OCI-LY1 (cell line): ENCODE measurements at regions not wholly inside any gene's neighbourhood (a gene's known extent, or its start where the extent isn't known, plus 50 kb on each side); places are given as distances from the start of the nearest gene placed in this dataset.

Experiments
- H2AFZ ChIP-seq: fragments of 200-600 bp; sonication (generic), shearing (Covaris generic); 2 replicates; pipeline ENCODE4 v1.6.0; 2014; ENCODE audit warnings: antibody characterized with exemption, mild to moderate bottlenecking, low read length
- H3F3A ChIP-seq: fragments of 200-600 bp; sonication (generic), shearing (Covaris generic); 2 replicates; pipeline ENCODE4 v1.6.0; 2014; ENCODE audit warnings: mild to moderate bottlenecking, antibody characterized with exemption, low read length, moderate library complexity; ENCODE audit not compliant: insufficient read depth
- H3K27ac ChIP-seq: fragments of 200-600 bp; sonication (generic); 2 replicates; pipeline ENCODE4 v1.5.1; 2014; ENCODE audit warnings: low read length, mixed run types, mild to moderate bottlenecking, low read depth; ENCODE audit not compliant: poor library complexity, severe bottlenecking
- H3K27me3 ChIP-seq: fragments of 200-600 bp; sonication (generic); 2 replicates; pipeline ENCODE4 v1.6.0; 2014; ENCODE audit warnings: antibody characterized with exemption, mild to moderate bottlenecking, low read length, moderate library complexity; ENCODE audit not compliant: insufficient read depth
- H3K36me3 ChIP-seq: fragments of 200-600 bp; sonication (generic); 2 replicates; pipeline ENCODE4 v1.6.1; 2014; ENCODE audit warnings: mild to moderate bottlenecking, antibody characterized with exemption, low read length, moderate library complexity, mixed read lengths; ENCODE audit not compliant: insufficient read depth
- H3K4me1 ChIP-seq: fragments of 200-600 bp; sonication (generic); 2 replicates; pipeline ENCODE4 v1.5.1; 2014; ENCODE audit warnings: mild to moderate bottlenecking, low read length, moderate library complexity; ENCODE audit not compliant: insufficient read depth, severe bottlenecking
- H3K4me2 ChIP-seq: fragments of 200-600 bp; sonication (generic), shearing (Covaris generic); 2 replicates; pipeline ENCODE4 v1.6.1; 2014; ENCODE audit warnings: low read length
- H3K4me3 ChIP-seq: fragments of 200-600 bp; sonication (generic); 2 replicates; pipeline ENCODE4 v1.5.1; 2014; ENCODE audit warnings: low read length, low read depth, mild to moderate bottlenecking, mixed read lengths; ENCODE audit not compliant: poor library complexity, severe bottlenecking
- H3K79me2 ChIP-seq: fragments of 200-600 bp; shearing (Covaris generic); 2 replicates; pipeline ENCODE4 v1.6.1; 2016; ENCODE audit warnings: mixed run types, low read length, mixed read lengths; ENCODE audit not compliant: insufficient read depth
- H3K9ac ChIP-seq: fragments of 200-600 bp; sonication (generic), shearing (Covaris generic); 2 replicates; pipeline ENCODE4 v1.6.1; 2014; ENCODE audit warnings: mild to moderate bottlenecking, low read length, mixed read lengths
- H3K9me2 ChIP-seq: fragments of 200-600 bp; sonication (generic), shearing (Covaris generic); 2 replicates; pipeline ENCODE4 v1.6.1; 2014; ENCODE audit warnings: low read depth, mild to moderate bottlenecking, low read length, mixed read lengths
- H3K9me3 ChIP-seq: fragments of 200-600 bp; shearing (Covaris generic); 2 replicates; pipeline ENCODE4 v1.6.1; 2014; ENCODE audit warnings: low read length, mixed read lengths
- H4K20me1 ChIP-seq: fragments of 200-600 bp; sonication (generic), shearing (Covaris generic); 2 replicates; pipeline ENCODE4 v1.6.0; 2016; ENCODE audit warnings: mild to moderate bottlenecking, low read length; ENCODE audit not compliant: insufficient read depth
- EZH2 ChIP-seq: fragments of 200-600 bp; sonication (generic), shearing (Covaris generic); IDR thresholded peaks from 2 replicates; pipeline ENCODE4 v1.8.0; 2017; ENCODE audit warnings: borderline replicate concordance, mixed run types, mild to moderate bottlenecking, antibody characterized with exemption, low read length, moderate library complexity, mixed read lengths
- TF ChIP-seq, protein P1 (sequence below): fragments of 200-600 bp; sonication (generic), shearing (Covaris generic); IDR thresholded peaks from 2 replicates; pipeline ENCODE4 v1.5.1; 2017; ENCODE audit warnings: mild to moderate bottlenecking, antibody characterized with exemption, low read length, moderate library complexity, mixed read lengths

DNA sequence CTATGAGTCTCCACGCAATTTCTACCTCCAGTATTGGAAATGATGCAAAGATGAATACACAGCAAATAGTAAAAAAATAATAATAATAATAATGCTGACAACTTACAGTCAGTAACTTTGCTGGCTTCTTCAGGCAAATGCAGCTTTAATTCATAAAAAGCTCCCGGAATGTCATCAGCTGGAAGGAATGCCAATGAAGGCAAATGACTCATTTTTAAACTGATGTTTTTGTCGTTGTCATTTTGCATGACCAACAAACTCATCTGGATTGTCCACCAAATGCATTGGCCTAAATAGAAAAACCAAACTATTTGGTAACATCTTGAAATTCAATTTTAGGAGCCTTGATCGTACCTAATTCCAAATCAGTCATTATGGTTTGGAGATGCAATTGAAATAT, 217.1 kb downstream of the ALDH8A1 start:
- H3K36me3 ChIP-seq, result no peaks in the 10 kb centered on the region
- H3F3A ChIP-seq, result no peaks in the 10 kb centered on the region
- no peaks in the 10 kb centered on the region for H3K9me2 ChIP-seq
- H3K4me3 ChIP-seq, result no peak overlapping the region
- no peak overlapping the region for H3K27ac ChIP-seq
- TF ChIP-seq EZH2, result no peak
- TF ChIP-seq, protein P1, sequence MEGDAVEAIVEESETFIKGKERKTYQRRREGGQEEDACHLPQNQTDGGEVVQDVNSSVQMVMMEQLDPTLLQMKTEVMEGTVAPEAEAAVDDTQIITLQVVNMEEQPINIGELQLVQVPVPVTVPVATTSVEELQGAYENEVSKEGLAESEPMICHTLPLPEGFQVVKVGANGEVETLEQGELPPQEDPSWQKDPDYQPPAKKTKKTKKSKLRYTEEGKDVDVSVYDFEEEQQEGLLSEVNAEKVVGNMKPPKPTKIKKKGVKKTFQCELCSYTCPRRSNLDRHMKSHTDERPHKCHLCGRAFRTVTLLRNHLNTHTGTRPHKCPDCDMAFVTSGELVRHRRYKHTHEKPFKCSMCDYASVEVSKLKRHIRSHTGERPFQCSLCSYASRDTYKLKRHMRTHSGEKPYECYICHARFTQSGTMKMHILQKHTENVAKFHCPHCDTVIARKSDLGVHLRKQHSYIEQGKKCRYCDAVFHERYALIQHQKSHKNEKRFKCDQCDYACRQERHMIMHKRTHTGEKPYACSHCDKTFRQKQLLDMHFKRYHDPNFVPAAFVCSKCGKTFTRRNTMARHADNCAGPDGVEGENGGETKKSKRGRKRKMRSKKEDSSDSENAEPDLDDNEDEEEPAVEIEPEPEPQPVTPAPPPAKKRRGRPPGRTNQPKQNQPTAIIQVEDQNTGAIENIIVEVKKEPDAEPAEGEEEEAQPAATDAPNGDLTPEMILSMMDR, result no peak
- H4K20me1 ChIP-seq, result no peaks in the 10 kb centered on the region
- no peak overlapping the region for H3K9ac ChIP-seq
- no peaks in the 10 kb centered on the region for H3K27me3 ChIP-seq
- H2AFZ ChIP-seq, result no peak overlapping the region
- no peak overlapping the region for H3K4me2 ChIP-seq
- H3K4me1 ChIP-seq, result no peaks in the 10 kb centered on the region
- no peaks in the 10 kb centered on the region for H3K79me2 ChIP-seq
- H3K9me3 ChIP-seq, result no peaks in the 10 kb centered on the region

DNA sequence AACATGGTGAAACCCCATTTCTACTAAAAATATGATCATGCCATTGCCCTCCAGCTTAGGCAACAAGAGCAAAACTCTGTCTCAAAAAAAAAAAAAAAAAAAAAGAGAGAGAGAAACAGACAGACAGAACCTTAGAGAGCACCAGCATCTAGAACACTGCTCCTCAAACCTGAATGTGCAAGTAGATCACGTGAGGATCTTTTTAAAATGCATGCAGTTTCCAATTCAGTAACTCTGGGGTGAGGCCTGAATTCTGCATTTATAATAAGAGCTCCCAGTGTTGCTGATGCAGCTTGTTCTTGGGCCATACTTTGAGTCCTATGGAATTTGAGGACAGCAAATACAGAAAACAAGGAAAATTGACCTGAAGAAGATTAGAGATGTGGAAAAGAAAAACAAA, 218.3 kb downstream of the ALDH8A1 start:
- Histone ChIP-seq H3K9ac (no peak overlapping the region), H4K20me1 (no peaks in the 10 kb centered on the region), H3K27ac (no peak overlapping the region), H3K9me3 (no peaks in the 10 kb centered on the region), H2AFZ (no peak overlapping the region), H3K36me3 (no peaks in the 10 kb centered on the region), H3K4me3 (no peak overlapping the region), H3K9me2 (no peaks in the 10 kb centered on the region), H3K27me3 (no peaks in the 10 kb centered on the region), H3F3A (no peaks in the 10 kb centered on the region), H3K4me2 (no peak overlapping the region), H3K79me2 (no peaks in the 10 kb centered on the region), H3K4me1 (no peaks in the 10 kb centered on the region)
- TF ChIP-seq, protein P1, result no peak
- no peak for TF ChIP-seq EZH2

DNA sequence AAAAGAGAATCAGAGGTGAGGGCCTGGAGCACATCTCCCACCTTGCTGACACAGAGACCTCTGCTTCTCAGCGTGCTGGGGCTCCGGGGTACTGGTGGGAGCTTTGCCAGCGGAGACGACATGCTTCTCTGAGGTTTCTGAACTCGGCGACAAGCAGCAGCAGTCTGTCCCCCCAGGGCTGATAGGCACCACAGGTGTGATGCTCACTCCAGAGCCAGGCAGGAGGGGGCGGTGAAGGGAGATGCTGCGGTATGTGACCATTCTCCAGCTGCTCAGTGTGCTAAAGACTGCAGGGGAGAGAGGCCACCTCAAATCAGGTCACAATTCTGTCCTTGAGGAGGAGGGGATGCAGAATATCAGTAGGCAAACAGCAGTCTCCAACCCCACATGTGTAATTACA, 219.9 kb downstream of the ALDH8A1 start:
- Histone ChIP-seq H3K36me3 (no peaks in the 10 kb centered on the region), H3K4me3 (no peak overlapping the region), H4K20me1 (no peaks in the 10 kb centered on the region), H3K79me2 (no peaks in the 10 kb centered on the region), H3K4me2 (no peak overlapping the region), H2AFZ (no peak overlapping the region), H3K9ac (no peak overlapping the region), H3F3A (no peaks in the 10 kb centered on the region), H3K9me2 (no peaks in the 10 kb centered on the region), H3K27me3 (no peaks in the 10 kb centered on the region), H3K27ac (no peak overlapping the region), H3K9me3 (no peaks in the 10 kb centered on the region), H3K4me1 (no peaks in the 10 kb centered on the region)
- TF ChIP-seq EZH2, result no peak
- TF ChIP-seq, protein P1, result no peak
